GM10266 (cell line): ENCODE measurements at regions not wholly inside any gene's neighbourhood (a gene's known extent, or its start where the extent isn't known, plus 50 kb on each side); places are given as distances from the start of the nearest gene placed in this dataset.

Experiments
- DNase-seq: peaks from one replicate; pipeline ENCODE4 v3.0.0; 2012; ENCODE audit errors: extremely low spot score
- TF ChIP-seq, protein P1 (sequence below): IDR thresholded peaks from 2 replicates; pipeline ENCODE4 v1.5.1; 2012; ENCODE audit warnings: mild to moderate bottlenecking, low read depth; ENCODE audit not compliant: control insufficient read depth, insufficient read depth; ENCODE audit errors: missing control alignments

DNA sequence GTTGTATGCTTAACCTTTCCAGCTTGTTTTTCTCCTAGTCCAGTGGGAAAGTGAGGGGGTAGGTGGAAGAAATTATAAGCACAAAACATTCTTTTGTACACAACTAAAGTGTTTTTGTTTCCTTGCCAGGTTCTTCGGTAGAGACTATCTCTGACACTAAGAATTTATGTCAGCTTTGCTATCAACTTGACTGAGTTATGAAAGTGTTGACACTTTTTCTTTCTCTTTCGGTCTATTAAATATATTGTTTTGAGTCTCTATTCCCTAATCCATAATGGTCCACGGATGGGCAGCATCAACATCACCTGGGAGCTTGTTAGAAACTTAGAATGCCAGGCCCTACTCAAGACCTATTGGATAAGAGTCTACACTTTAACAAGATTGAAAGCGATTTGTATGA, 195.0 kb upstream of the ATP10B start:
- TF ChIP-seq, protein P1, sequence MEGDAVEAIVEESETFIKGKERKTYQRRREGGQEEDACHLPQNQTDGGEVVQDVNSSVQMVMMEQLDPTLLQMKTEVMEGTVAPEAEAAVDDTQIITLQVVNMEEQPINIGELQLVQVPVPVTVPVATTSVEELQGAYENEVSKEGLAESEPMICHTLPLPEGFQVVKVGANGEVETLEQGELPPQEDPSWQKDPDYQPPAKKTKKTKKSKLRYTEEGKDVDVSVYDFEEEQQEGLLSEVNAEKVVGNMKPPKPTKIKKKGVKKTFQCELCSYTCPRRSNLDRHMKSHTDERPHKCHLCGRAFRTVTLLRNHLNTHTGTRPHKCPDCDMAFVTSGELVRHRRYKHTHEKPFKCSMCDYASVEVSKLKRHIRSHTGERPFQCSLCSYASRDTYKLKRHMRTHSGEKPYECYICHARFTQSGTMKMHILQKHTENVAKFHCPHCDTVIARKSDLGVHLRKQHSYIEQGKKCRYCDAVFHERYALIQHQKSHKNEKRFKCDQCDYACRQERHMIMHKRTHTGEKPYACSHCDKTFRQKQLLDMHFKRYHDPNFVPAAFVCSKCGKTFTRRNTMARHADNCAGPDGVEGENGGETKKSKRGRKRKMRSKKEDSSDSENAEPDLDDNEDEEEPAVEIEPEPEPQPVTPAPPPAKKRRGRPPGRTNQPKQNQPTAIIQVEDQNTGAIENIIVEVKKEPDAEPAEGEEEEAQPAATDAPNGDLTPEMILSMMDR: no peak
- no peak for DNase-seq

DNA sequence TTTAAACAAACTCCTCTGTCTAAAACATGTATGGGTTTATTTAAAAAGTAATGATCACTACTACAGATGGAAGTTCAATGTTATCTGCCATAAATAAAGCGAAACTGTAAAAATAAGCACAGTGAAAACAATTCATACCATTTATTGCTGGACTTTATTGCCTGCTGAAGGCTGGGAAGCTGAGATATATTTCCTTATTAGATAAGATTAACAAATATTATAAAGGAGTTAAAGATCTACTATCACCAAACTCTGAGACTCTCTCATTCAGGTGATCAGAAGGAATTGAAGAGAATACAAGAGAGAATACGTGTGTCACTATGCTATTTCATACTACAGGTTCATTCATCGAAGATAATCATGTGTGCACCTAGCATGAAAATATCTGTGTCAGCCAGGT, 190.9 kb upstream of the ATP10B start:
- TF ChIP-seq, protein P1: no peak

DNA sequence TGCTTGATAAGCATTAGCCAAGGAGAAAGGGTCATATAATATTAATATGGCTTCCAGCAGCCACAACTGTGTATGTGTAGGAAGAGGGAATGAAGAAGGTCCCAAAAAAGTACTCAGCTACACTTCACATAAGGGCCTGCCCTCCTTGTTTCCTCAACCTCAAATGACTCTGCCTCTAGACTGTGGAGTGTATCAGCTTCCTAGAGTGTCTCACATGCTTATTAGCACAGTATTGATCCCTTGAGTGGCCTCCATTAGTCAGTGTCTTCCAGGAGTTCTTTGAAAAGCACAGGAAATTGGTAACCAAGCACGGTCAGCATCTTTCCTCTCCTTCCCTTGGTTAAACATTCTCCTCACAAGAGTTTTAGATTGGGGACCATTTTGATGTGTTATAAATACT, 190.4 kb upstream of the ATP10B start:
- TF ChIP-seq, protein P1: no peak
- DNase-seq: no peak

More for the DNA sequence above, 190.9 kb upstream of the ATP10B start:
- no peak for DNase-seq

DNA sequence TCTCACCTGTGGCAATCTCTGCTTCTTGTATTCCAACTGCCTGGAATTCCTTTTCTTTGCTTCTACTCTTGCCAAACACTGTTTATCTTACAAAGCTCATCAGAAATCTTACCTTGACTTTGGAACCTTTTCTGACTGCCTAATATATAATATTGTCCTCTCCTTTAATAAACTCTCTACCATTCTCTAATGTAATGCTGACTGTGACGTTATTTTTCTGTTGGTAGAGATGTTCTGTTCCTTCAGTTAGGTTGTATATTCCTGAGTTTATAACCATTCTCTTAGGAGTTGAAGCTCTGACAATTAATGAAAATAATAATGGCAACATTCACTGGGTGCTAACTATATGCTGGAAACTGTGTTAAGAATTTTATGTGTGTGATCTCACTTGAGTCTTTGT, 188.8 kb upstream of the ATP10B start:
- no peak for DNase-seq
- TF ChIP-seq, protein P1: no peak

DNA sequence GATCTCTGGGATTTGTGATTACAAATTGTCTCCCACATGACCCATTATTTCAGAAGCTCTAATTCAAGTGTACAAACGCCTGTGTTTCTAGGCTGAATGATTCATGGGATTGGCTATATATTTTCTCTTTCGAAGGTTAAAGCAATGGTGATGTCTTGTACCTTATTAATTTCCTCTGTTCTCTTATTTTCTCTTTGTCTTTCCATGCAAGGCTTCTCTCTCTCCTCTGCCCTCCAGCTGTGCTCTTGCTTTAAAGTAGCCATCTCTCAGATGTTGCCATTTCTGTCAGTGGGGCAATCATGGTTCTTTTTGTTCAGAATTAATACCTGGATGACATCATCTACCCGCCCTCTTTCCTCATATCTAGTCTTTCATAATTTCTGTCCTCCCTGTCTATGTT, 184.3 kb upstream of the ATP10B start:
- TF ChIP-seq, protein P1: no peak
- no peak for DNase-seq

DNA sequence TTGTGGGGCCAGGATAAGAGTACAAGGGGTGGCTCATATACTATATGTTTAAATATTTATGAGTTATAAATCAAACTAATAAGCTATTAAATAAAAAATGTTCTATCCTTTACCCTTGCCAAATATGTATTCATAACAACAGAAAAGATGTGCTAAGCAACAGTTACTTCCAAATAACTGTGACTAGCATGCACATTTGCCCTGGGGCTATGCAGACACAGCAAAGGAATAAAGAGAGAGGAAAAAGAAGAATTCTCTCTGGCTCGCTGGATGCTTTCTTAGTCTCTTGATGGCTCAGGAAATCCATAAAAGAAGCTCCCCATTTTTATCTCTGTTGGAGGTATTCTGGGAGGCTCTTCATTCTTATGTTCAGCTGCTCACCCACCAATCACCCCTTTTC, 182.4 kb upstream of the ATP10B start:
- TF ChIP-seq, protein P1: no peak
- DNase-seq: no peak

DNA sequence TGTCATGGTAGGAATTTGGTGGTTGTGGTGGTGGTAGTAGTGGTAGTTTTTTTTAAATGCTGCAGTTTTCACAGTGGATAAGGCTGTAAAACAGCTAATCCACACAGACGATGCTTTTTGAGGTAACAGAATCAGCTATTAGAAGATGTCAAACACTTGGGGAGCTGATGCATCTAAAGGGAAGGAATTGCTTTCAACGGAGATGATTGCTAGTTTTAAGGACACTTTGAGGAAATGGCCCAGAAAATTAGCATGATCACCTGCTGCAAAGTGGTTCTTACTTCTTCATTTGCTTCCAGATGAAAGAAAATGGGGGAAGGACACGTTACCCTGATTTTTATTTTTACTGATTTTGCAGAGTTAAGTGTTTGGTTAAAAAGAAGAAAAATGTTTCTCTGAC, 178.2 kb upstream of the ATP10B start:
- TF ChIP-seq, protein P1: no peak
- no peak for DNase-seq
